Bronchial epithelial cell (primary cell): ENCODE measurements at regions not wholly inside any gene's neighbourhood (a gene's known extent, or its start where the extent isn't known, plus 50 kb on each side); places are given as distances from the start of the nearest gene placed in this dataset.

Experiments used
- DNase-seq: peaks from one replicate; pipeline ENCODE4 v3.0.0-alpha.2; 2010; ENCODE audit warnings: low read depth
- FAIRE-seq: peaks from 2 replicates; lab custom pipeline; 2011; peaks lifted over from hg19 to GRCh38; lab: Jason Lieb, UNC
- H3K27me3 ChIP-seq: 2 replicates; pipeline ENCODE4 v1.5.1; 2011; ENCODE audit warnings: low read length; ENCODE audit not compliant: control insufficient read depth, insufficient read depth
- H3K36me3 ChIP-seq: 2 replicates; pipeline ENCODE4 v1.5.1; 2011; ENCODE audit warnings: low read length; ENCODE audit not compliant: control insufficient read depth, insufficient read depth
- H3K4me3 ChIP-seq: 2 replicates; pipeline ENCODE4 v1.5.1; 2011; ENCODE audit warnings: mild to moderate bottlenecking, low read depth, low read length, control low read depth
- CTCF ChIP-seq: IDR thresholded peaks from 2 replicates; pipeline ENCODE4 v1.5.1; 2011; ENCODE audit warnings: mild to moderate bottlenecking, moderate library complexity, low read length, control low read depth, inconsistent platforms; ENCODE audit not compliant: insufficient read depth, severe bottlenecking

- DNase-seq = peak; percentile 65
- no peaks in the 10 kb centered on the region for H3K36me3 ChIP-seq
- no peak overlapping the region for H3K4me3 ChIP-seq
- FAIRE-seq = no peak
- H3K27me3 ChIP-seq = no peaks in the 10 kb centered on the region
- TF ChIP-seq CTCF = no peak
Measured at GRCh38 chr3:104673981-104674380, 692.7 kb upstream of the ALCAM start.

GRCh38 chr3:104676241-104676640 is 690.5 kb upstream of the ALCAM start:
- DNase-seq = no peak
- Histone ChIP-seq H3K27me3 (no peaks in the 10 kb centered on the region), H3K4me3 (no peak overlapping the region), H3K36me3 (no peaks in the 10 kb centered on the region)
- no peak for FAIRE-seq
- TF ChIP-seq CTCF = no peak

- Histone ChIP-seq H3K4me3 (no peak overlapping the region), H3K36me3 (no peaks in the 10 kb centered on the region), H3K27me3 (no peaks in the 10 kb centered on the region)
- no peak for TF ChIP-seq CTCF
- FAIRE-seq (peak; percentile 72), DNase-seq (no peak)
Measured at GRCh38 chr3:104677932-104678331, 688.8 kb upstream of the ALCAM start.

GRCh38 chr3:104685492-104685891 is 681.2 kb upstream of the ALCAM start:
- FAIRE-seq = no peak
- DNase-seq = no peak
- Histone ChIP-seq H3K27me3 (no peaks in the 10 kb centered on the region), H3K4me3 (no peak overlapping the region), H3K36me3 (no peaks in the 10 kb centered on the region)
- no peak for TF ChIP-seq CTCF

GRCh38 chr3:104687362-104687761 is 679.3 kb upstream of the ALCAM start:
- FAIRE-seq = no peak
- no peak for DNase-seq
- H3K36me3 ChIP-seq = no peaks in the 10 kb centered on the region
- H3K27me3 ChIP-seq = no peaks in the 10 kb centered on the region
- no peak overlapping the region for H3K4me3 ChIP-seq
- TF ChIP-seq CTCF = no peak

GRCh38 chr3:104696470-104696869 is 670.2 kb upstream of the ALCAM start:
- H3K36me3 ChIP-seq = no peaks in the 10 kb centered on the region
- no peak for TF ChIP-seq CTCF
- H3K27me3 ChIP-seq = no peaks in the 10 kb centered on the region
- H3K4me3 ChIP-seq = no peak overlapping the region
- FAIRE-seq (no peak), DNase-seq (no peak)
